Jurkat, Clone E6-1 (cell line): ENCODE measurements at regions not wholly inside any gene's neighbourhood (a gene's known extent, or its start where the extent isn't known, plus 50 kb on each side); places are given as distances from the start of the nearest gene placed in this dataset.

Experiments used
- DNase-seq: peaks from one replicate; pipeline ENCODE4 v3.0.0-alpha.2; 2011; ENCODE audit warnings: low read depth, low spot score
- H3K4me3 ChIP-seq: 2 replicates; pipeline ENCODE4 v1.5.1; 2011; ENCODE audit warnings: mild to moderate bottlenecking, low read length, control low read depth, moderate library complexity

GRCh38 chr5:32975656-32976375 is 264.7 kb downstream of the NPR3 start:
- DNase-seq = no peak
- no peak overlapping the region for H3K4me3 ChIP-seq

GRCh38 chr5:32981061-32981460 is 269.9 kb downstream of the NPR3 start:
- no peak overlapping the region for H3K4me3 ChIP-seq
- DNase-seq = no peak

GRCh38 chr5:32984851-32985610 is 273.9 kb downstream of the NPR3 start:
- no peak for DNase-seq
- no peak overlapping the region for H3K4me3 ChIP-seq

- no peak overlapping the region for H3K4me3 ChIP-seq
- no peak for DNase-seq
These were observed 278.7 kb downstream of the NPR3 start for GRCh38 chr5:32989815-32990214.

GRCh38 chr5:32990593-32991420 is 279.7 kb downstream of the NPR3 start:
- DNase-seq = no peak
- no peak overlapping the region for H3K4me3 ChIP-seq

GRCh38 chr5:32991421-32991815 is 280.3 kb downstream of the NPR3 start:
- no peak for DNase-seq
- no peak overlapping the region for H3K4me3 ChIP-seq

- H3K4me3 ChIP-seq = no peak overlapping the region
- DNase-seq = no peak
These were observed 285.2 kb downstream of the NPR3 start for GRCh38 chr5:32996336-32996735.

GRCh38 chr5:33008751-33009418 is 297.8 kb downstream of the NPR3 start:
- DNase-seq = no peak
- H3K4me3 ChIP-seq = no peak overlapping the region

GRCh38 chr5:33010846-33011245 is 299.7 kb downstream of the NPR3 start:
- H3K4me3 ChIP-seq = no peak overlapping the region
- no peak for DNase-seq

GRCh38 chr5:33011801-33012200 is 300.7 kb downstream of the NPR3 start:
- no peak for DNase-seq
- no peak overlapping the region for H3K4me3 ChIP-seq

- no peak overlapping the region for H3K4me3 ChIP-seq
- no peak for DNase-seq
These were observed 312.5 kb downstream of the NPR3 start for GRCh38 chr5:33023649-33024048.

- no peak for DNase-seq
- H3K4me3 ChIP-seq = no peak overlapping the region
These were observed 321.4 kb downstream of the NPR3 start for GRCh38 chr5:33032271-33033070.

GRCh38 chr5:33033516-33033915 is 322.4 kb downstream of the NPR3 start:
- H3K4me3 ChIP-seq = no peak overlapping the region
- no peak for DNase-seq

GRCh38 chr5:33034777-33035176 is 323.7 kb downstream of the NPR3 start:
- DNase-seq = no peak
- H3K4me3 ChIP-seq = no peak overlapping the region

GRCh38 chr5:33035851-33036527 is 324.9 kb downstream of the NPR3 start:
- DNase-seq = no peak
- no peak overlapping the region for H3K4me3 ChIP-seq

- no peak for DNase-seq
- H3K4me3 ChIP-seq = no peak overlapping the region
These were observed 326.0 kb downstream of the NPR3 start for GRCh38 chr5:33037076-33037475.

- H3K4me3 ChIP-seq = no peak overlapping the region
- no peak for DNase-seq
These were observed 330.5 kb downstream of the NPR3 start for GRCh38 chr5:33041586-33041985.

- no peak overlapping the region for H3K4me3 ChIP-seq
- DNase-seq = no peak
These were observed 332.3 kb downstream of the NPR3 start for GRCh38 chr5:33043343-33043997.
